ENCODE measurements at regions not wholly inside any gene's neighbourhood (a gene's known extent, or its start where the extent isn't known, plus 50 kb on each side); places are given as distances from the start of the nearest gene placed in this dataset.

- DNase-seq = no peak
Observed at GRCh38 chr13:62643007-62643483, 1227.4 kb upstream of the PCDH20 start.

GRCh38 chr13:62635161-62635560 lies 1219.5 kb upstream of the PCDH20 start:
- no peak for DNase-seq

GRCh38 chr13:62633448-62633847 lies 1217.8 kb upstream of the PCDH20 start:
- no peak for DNase-seq

GRCh38 chr13:62631619-62632018 lies 1216.0 kb upstream of the PCDH20 start:
- DNase-seq = no peak

- DNase-seq = no peak
Observed at GRCh38 chr13:62631124-62631523, 1215.5 kb upstream of the PCDH20 start.

GRCh38 chr13:62629618-62630017 lies 1214.0 kb upstream of the PCDH20 start:
- peak; percentile 32 for DNase-seq

- DNase-seq = no peak
Observed at GRCh38 chr13:62627226-62627625, 1211.6 kb upstream of the PCDH20 start.

- no peak for DNase-seq
Observed at GRCh38 chr13:62626771-62627170, 1211.1 kb upstream of the PCDH20 start.

- no peak for DNase-seq
Observed at GRCh38 chr13:62625214-62625881, 1209.7 kb upstream of the PCDH20 start.

GRCh38 chr13:62613819-62614218 lies 1198.2 kb upstream of the PCDH20 start:
- no peak for DNase-seq

GRCh38 chr13:62611343-62611742 lies 1195.7 kb upstream of the PCDH20 start:
- no peak for DNase-seq

- DNase-seq = no peak
Observed at GRCh38 chr13:62598708-62599107, 1183.1 kb upstream of the PCDH20 start.

GRCh38 chr13:62595976-62596375 lies 1180.3 kb upstream of the PCDH20 start:
- no peak for DNase-seq

- DNase-seq = no peak
Observed at GRCh38 chr13:62593804-62594203, 1178.2 kb upstream of the PCDH20 start.

- DNase-seq = no peak
Observed at GRCh38 chr13:62583466-62583865, 1167.8 kb upstream of the PCDH20 start.

- DNase-seq = no peak
Observed at GRCh38 chr13:62578402-62578801, 1162.8 kb upstream of the PCDH20 start.

GRCh38 chr13:62564770-62565169 lies 1149.1 kb upstream of the PCDH20 start:
- no peak for DNase-seq

GRCh38 chr13:62563251-62563650 lies 1147.6 kb upstream of the PCDH20 start:
- DNase-seq = no peak

GRCh38 chr13:62556978-62557377 lies 1141.3 kb upstream of the PCDH20 start:
- no peak for DNase-seq

- no peak for DNase-seq
Observed at GRCh38 chr13:62551588-62551987, 1135.9 kb upstream of the PCDH20 start.

GRCh38 chr13:62544928-62545327 lies 1129.3 kb upstream of the PCDH20 start:
- DNase-seq = no peak

- peak; percentile 65 for DNase-seq
Observed at GRCh38 chr13:62537593-62537992, 1121.9 kb upstream of the PCDH20 start.

GRCh38 chr13:62525652-62526051 lies 1110.0 kb upstream of the PCDH20 start:
- DNase-seq = no peak

GRCh38 chr13:62524498-62524897 lies 1108.8 kb upstream of the PCDH20 start:
- no peak for DNase-seq

GRCh38 chr13:62524061-62524460 lies 1108.4 kb upstream of the PCDH20 start:
- DNase-seq = no peak
